Uterus (tissue), 2 donors: ENCODE measurements at regions not wholly inside any gene's neighbourhood (a gene's known extent, or its start where the extent isn't known, plus 50 kb on each side); places are given as distances from the start of the nearest gene placed in this dataset.

Experiments used
- CTCF ChIP-seq, 4 experiments: fragments of 200-600 bp in 2 of 4; fragments of 450-650 bp in 2 of 4; sonication (generic) in 2 of 4; IDR thresholded peaks; one replicate each; pipeline ENCODE4 v1.5.1; 2016 to 2019; ENCODE audit warnings: antibody characterized with exemption in 4 of 4, mild to moderate bottlenecking in 2 of 4, moderate library complexity in 1 of 4
- POLR2A ChIP-seq, 2 donors: fragments of 450-650 bp; IDR thresholded peaks; one replicate each; pipeline ENCODE4 v1.6.1; 2016; ENCODE audit warnings: antibody characterized with exemption in 2 of 2, mild to moderate bottlenecking in 1 of 2, moderate library complexity in 1 of 2

DNA sequence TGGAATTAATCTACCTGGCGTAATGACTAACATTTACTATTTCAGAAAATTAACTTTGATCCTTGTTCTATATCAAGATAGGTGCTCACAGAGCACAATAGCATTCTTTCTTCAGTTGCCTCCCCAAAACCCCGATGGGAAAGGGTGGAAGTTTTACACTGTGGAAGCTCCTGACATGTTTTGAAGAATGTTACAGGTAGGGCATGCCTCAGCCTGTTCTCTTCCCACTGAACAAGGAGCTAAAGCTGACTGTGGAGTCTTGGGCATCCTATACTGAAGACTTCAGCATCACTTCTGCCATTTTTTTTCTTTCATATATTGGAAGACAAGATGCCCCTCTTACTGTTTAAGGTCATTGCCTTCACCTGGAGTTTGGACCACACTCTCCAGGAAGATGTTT is 211.2 kb downstream of the SPP2 start:
- TF ChIP-seq CTCF (IDR thresholded peaks at IDR 0.05) (no peak), POLR2A (IDR thresholded peaks at IDR 0.05) (no peak)
